Neural cell (in vitro differentiated cells): ENCODE measurements at regions not wholly inside any gene's neighbourhood (a gene's known extent, or its start where the extent isn't known, plus 50 kb on each side); places are given as distances from the start of the nearest gene placed in this dataset.

Source experiments
- H2AFZ ChIP-seq: fragments of 200-600, 300-800 bp; sonication (generic), shearing (Covaris generic); 2 replicates; pipeline ENCODE4 v1.6.0; 2014; ENCODE audit warnings: low read depth, mild to moderate bottlenecking, antibody characterized with exemption, low read length, moderate library complexity
- H3F3A ChIP-seq: fragments of 200-600 bp; shearing (Covaris generic); 2 replicates; pipeline ENCODE4 v1.6.1; 2016; ENCODE audit warnings: mild to moderate bottlenecking, moderate library complexity, mixed read lengths, antibody characterized with exemption, low read length; ENCODE audit not compliant: insufficient read depth, poor library complexity, severe bottlenecking
- H3K27ac ChIP-seq: fragments of 200-600, 300-800 bp; sonication (generic), shearing (Covaris generic); 2 replicates; pipeline ENCODE4 v1.5.1; 2014; ENCODE audit warnings: mild to moderate bottlenecking, low read length, moderate library complexity
- H3K27me3 ChIP-seq: fragments of 300-800, 200-600 bp; sonication (generic), shearing (Covaris generic); 2 replicates; pipeline ENCODE4 v1.6.0; 2014; ENCODE audit warnings: mild to moderate bottlenecking, low read depth, low read length, moderate library complexity; ENCODE audit not compliant: insufficient read depth
- H3K36me3 ChIP-seq: fragments of 300-800, 200-600 bp; sonication (generic), shearing (Covaris generic); 2 replicates; pipeline ENCODE4 v1.5.1; 2014; ENCODE audit warnings: mild to moderate bottlenecking, antibody characterized with exemption, low read length, moderate library complexity; ENCODE audit not compliant: insufficient read depth
- H3K4me2 ChIP-seq: fragments of 300-800, 200-600 bp; sonication (generic), shearing (Covaris generic); 2 replicates; pipeline ENCODE4 v1.6.0; 2014; ENCODE audit warnings: mild to moderate bottlenecking, low read length
- H3K4me3 ChIP-seq: fragments of 300-800, 200-600 bp; sonication (generic), shearing (Covaris generic); 2 replicates; pipeline ENCODE4 v1.5.1; 2014; ENCODE audit warnings: mild to moderate bottlenecking, low read length, moderate library complexity
- H3K79me2 ChIP-seq: fragments of 200-600 bp; shearing (Covaris generic); replicated peaks from 2 replicates; pipeline ENCODE4 v1.6.0; 2014; ENCODE audit warnings: mild to moderate bottlenecking, low read length, moderate library complexity; ENCODE audit not compliant: insufficient read depth
- H3K9ac ChIP-seq: fragments of 300-800, 200-600 bp; sonication (generic), shearing (Covaris generic); 2 replicates; pipeline ENCODE4 v1.6.1; 2016; ENCODE audit warnings: mild to moderate bottlenecking, low read length, mixed read lengths
- H3K9me2 ChIP-seq: fragments of 200-600 bp; shearing (Covaris generic); 2 replicates; pipeline ENCODE4 v1.6.1; 2016; ENCODE audit warnings: mild to moderate bottlenecking, low read length, mixed read lengths; ENCODE audit not compliant: insufficient read depth
- H3K9me3 ChIP-seq: fragments of 200-600, 300-800 bp; sonication (generic), shearing (Covaris generic); 2 replicates; pipeline ENCODE4 v1.6.1; 2016; ENCODE audit warnings: mild to moderate bottlenecking, mixed run types, low read length, moderate library complexity, mixed read lengths
- H4K20me1 ChIP-seq: fragments of 200-600 bp; shearing (Covaris generic); 2 replicates; pipeline ENCODE4 v1.6.1; 2016; ENCODE audit warnings: mild to moderate bottlenecking, mixed run types; ENCODE audit not compliant: insufficient read depth
- EP300 ChIP-seq: fragments of 450-650 bp; conservative IDR thresholded peaks from 2 replicates; pipeline ENCODE4 v1.6.1; 2014; ENCODE audit warnings: antibody characterized with exemption, mild to moderate bottlenecking, moderate library complexity; ENCODE audit not compliant: poor library complexity, severe bottlenecking
- EZH2 ChIP-seq: fragments of 200-600, 300-800 bp; shearing (Covaris generic), sonication (generic); IDR thresholded peaks from 2 replicates; pipeline ENCODE4 v1.6.1; 2014; ENCODE audit warnings: antibody characterized with exemption, low read length, borderline replicate concordance, mild to moderate bottlenecking; ENCODE audit not compliant: insufficient read depth, poor library complexity, severe bottlenecking
- MXI1 ChIP-seq: fragments of 450-650 bp; conservative IDR thresholded peaks from 2 replicates; pipeline ENCODE4 v1.6.1; 2014; ENCODE audit warnings: antibody characterized with exemption, mild to moderate bottlenecking; ENCODE audit not compliant: poor library complexity, severe bottlenecking
- POLR2AphosphoS5 ChIP-seq: IDR thresholded peaks from 2 replicates; pipeline ENCODE4 v1.6.1; 2012
- RAD21 ChIP-seq: fragments of 450-650 bp; conservative IDR thresholded peaks from 2 replicates; pipeline ENCODE4 v1.6.1; 2014; ENCODE audit warnings: antibody characterized with exemption, mild to moderate bottlenecking, moderate library complexity
- REST ChIP-seq: IDR thresholded peaks from 2 replicates; pipeline ENCODE4 v1.6.1; 2012; ENCODE audit warnings: borderline replicate concordance
- SMC3 ChIP-seq: fragments of 450-650 bp; conservative IDR thresholded peaks from 2 replicates; pipeline ENCODE4 v1.6.1; 2014; ENCODE audit warnings: antibody characterized with exemption, mild to moderate bottlenecking, moderate library complexity; ENCODE audit not compliant: poor library complexity
- TAF1 ChIP-seq: IDR thresholded peaks from 2 replicates; pipeline ENCODE4 v1.6.1; 2012; ENCODE audit warnings: low read depth
- TF ChIP-seq, protein P1 (sequence below): fragments of 450-650 bp; IDR thresholded peaks from 2 replicates; pipeline ENCODE4 v1.5.1; 2014; ENCODE audit warnings: antibody characterized with exemption, mild to moderate bottlenecking, moderate library complexity; ENCODE audit not compliant: poor library complexity, severe bottlenecking

- no peaks in the 10 kb centered on the region for H3K9me2 ChIP-seq
- H2AFZ ChIP-seq: no peak overlapping the region
- H4K20me1 ChIP-seq: no peaks in the 10 kb centered on the region
- no peaks in the 10 kb centered on the region for H3K36me3 ChIP-seq
- H3K79me2 ChIP-seq: no peaks in the 10 kb centered on the region
- no peak overlapping the region for H3K9ac ChIP-seq
- H3F3A ChIP-seq: peaks cover 3% of the 10 kb centered on the region
- H3K27me3 ChIP-seq: no peaks in the 10 kb centered on the region
- H3K27ac ChIP-seq: no peak overlapping the region
- H3K9me3 ChIP-seq: no peaks in the 10 kb centered on the region
- H3K4me3 ChIP-seq: no peak overlapping the region
- TF ChIP-seq SMC3: no peak
- no peak for TF ChIP-seq EZH2
- TF ChIP-seq EP300: no peak
- TF ChIP-seq RAD21: no peak
- no peak overlapping the region for H3K4me2 ChIP-seq
Observed at GRCh38 chr10:90199093-90199492, 497.7 kb downstream of the KIF20B start.

GRCh38 chr10:90199513-90199912, 498.1 kb downstream of the KIF20B start:
- H3F3A ChIP-seq: peaks cover 3% of the 10 kb centered on the region
- no peak overlapping the region for H3K4me2 ChIP-seq
- H2AFZ ChIP-seq: no peak overlapping the region
- no peaks in the 10 kb centered on the region for H3K36me3 ChIP-seq
- H3K4me3 ChIP-seq: no peak overlapping the region
- no peaks in the 10 kb centered on the region for H3K79me2 ChIP-seq
- TF ChIP-seq, protein P1, sequence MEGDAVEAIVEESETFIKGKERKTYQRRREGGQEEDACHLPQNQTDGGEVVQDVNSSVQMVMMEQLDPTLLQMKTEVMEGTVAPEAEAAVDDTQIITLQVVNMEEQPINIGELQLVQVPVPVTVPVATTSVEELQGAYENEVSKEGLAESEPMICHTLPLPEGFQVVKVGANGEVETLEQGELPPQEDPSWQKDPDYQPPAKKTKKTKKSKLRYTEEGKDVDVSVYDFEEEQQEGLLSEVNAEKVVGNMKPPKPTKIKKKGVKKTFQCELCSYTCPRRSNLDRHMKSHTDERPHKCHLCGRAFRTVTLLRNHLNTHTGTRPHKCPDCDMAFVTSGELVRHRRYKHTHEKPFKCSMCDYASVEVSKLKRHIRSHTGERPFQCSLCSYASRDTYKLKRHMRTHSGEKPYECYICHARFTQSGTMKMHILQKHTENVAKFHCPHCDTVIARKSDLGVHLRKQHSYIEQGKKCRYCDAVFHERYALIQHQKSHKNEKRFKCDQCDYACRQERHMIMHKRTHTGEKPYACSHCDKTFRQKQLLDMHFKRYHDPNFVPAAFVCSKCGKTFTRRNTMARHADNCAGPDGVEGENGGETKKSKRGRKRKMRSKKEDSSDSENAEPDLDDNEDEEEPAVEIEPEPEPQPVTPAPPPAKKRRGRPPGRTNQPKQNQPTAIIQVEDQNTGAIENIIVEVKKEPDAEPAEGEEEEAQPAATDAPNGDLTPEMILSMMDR: no peak
- TF ChIP-seq EZH2: no peak
- no peaks in the 10 kb centered on the region for H3K27me3 ChIP-seq
- no peaks in the 10 kb centered on the region for H4K20me1 ChIP-seq
- no peaks in the 10 kb centered on the region for H3K9me3 ChIP-seq
- H3K9me2 ChIP-seq: no peaks in the 10 kb centered on the region
- no peak overlapping the region for H3K9ac ChIP-seq
- H3K27ac ChIP-seq: no peak overlapping the region

DNA sequence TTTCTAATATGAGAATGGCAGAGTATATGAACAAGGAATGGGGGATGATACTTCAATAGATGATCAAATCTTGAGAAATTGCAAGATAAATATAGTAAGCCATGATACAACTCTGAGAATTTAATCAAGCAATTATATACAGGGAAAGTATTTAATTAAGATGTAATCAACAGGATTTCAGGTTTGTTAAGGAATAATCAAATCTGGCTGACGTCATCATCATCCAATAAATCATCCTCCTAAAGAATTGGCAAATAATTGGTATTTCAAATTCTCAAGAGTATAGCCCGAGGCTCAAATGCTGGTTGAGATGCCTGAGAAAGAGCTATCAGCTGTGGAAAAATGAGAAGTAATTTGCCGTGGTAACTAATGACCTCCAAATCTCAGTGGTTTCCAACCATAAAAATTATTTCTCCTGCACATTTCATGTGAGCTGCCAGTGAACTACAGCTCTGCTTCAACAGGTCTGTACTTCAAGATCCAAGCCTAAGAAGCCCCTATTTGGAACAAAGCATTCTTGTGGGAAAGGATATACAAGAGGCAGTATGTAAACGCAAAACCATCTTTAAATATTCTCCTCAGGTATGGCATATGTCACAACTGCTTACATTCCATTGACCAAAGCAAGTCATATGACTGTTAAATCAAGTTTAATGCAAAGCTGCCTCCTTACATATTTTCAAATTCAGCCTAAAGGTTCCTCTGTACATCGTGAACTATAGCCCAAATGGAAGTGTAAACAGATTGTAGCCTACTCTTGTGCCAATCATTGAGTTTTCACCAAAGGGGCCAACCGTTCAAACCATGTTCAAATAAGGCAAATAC, 503.0 kb downstream of the KIF20B start:
- Histone ChIP-seq H3K9me2 (no peaks in the 10 kb centered on the region), H3K36me3 (no peaks in the 10 kb centered on the region), H3K4me3 (no peak overlapping the region), H3K27ac (no peak overlapping the region), H4K20me1 (no peaks in the 10 kb centered on the region), H3K9me3 (no peaks in the 10 kb centered on the region), H3K79me2 (no peaks in the 10 kb centered on the region), H2AFZ (no peak overlapping the region), H3K27me3 (no peaks in the 10 kb centered on the region), H3F3A (peaks cover 3% of the 10 kb centered on the region), H3K9ac (no peak overlapping the region), H3K4me2 (no peak overlapping the region)
- TF ChIP-seq EP300 (no peak), REST (no peak), SMC3 (no peak), RAD21 (no peak), MXI1 (no peak), POLR2AphosphoS5 (no peak), TAF1 (no peak), EZH2 (no peak)
- TF ChIP-seq, protein P1: no peak
